GM20431 (cell line): ENCODE measurements at regions not wholly inside any gene's neighbourhood (a gene's known extent, or its start where the extent isn't known, plus 50 kb on each side); places are given as distances from the start of the nearest gene placed in this dataset.

Experiments used
- in situ Hi-C: fragments of 300-500 bp; cut with MseI, MboI; formaldehyde crosslinking; loops from one replicate; pipeline ENCODE4 v1.15.0; 2020; ENCODE audit warnings: low sequenced_read_pairs; ENCODE audit not compliant: unreplicated experiment

DNA sequence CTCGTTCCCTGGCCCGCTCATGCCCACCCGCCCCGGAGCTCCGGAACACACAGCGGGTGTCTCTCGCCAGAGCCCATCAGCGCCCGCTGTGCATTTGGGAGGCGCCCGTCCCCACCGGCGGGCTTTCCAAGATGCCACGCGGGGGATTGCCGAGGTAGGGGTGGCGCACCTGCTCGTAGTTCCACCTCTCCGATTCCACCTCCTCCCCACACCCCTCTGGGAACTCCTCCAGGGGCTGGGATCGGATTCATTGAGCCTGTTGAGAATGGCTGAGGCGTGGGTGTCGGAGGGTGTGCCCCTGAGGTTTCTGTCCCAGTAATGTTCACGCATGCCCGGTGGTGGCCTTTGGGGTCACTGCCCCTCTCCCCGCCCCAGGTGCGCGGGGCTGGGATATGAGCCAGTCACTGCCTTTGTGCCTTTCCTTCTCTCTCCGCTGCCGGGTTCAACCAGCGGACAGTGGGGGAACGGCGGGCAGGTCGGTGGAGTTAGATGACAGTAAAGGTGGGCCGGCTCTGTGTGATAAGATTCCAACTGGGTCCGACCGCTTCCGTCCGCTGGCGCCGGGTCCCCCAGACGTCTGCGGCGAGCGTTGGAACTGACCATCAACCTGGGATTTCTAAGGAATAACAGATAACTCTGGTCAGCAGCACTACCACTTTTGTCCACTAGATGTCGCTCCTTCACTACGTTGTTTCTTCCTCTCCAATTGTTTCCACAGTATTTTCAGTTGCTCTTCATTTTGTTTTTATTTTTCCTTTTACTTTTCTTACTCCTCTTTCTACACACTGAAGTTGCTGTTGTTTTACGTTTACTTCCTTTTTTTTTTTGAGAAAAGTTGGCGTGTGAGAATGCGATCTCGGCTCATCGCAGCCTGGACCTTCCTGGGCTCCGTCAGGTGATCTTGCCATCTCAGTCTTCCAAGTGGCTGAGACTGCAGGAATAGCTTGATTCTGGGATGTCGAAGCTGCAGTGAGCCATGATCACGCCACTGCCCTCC is 178.1 kb upstream of the ALG10B start:
- in situ Hi-C loops, result loop anchor here (10.0 kb wide), 1 partner anchor 176 kb away; the partner anchor contains the start of gene ALG10B

DNA sequence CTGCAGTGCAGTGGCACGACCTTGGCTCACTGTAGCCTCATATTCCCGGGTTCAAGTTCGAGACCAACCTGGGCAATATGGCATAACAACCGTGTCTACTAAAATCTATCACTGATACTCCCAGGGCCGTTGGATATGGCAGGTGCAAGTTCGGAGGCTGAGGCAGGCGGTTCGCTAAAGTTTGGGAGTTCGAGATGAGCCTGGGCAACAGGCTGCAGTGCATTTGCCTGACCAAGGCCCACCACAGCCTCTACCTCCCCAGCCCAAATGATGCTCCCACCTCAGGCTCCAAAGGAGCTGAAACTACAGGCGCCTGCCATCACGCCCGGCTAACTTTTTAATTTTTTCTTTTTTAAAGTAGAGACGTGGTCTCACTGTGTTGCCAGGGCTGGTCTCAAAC is 177.1 kb upstream of the ALG10B start:
- in situ Hi-C loops, result loop anchor here (10.0 kb wide), 1 partner anchor 175 kb away; the partner anchor contains the start of gene ALG10B

DNA sequence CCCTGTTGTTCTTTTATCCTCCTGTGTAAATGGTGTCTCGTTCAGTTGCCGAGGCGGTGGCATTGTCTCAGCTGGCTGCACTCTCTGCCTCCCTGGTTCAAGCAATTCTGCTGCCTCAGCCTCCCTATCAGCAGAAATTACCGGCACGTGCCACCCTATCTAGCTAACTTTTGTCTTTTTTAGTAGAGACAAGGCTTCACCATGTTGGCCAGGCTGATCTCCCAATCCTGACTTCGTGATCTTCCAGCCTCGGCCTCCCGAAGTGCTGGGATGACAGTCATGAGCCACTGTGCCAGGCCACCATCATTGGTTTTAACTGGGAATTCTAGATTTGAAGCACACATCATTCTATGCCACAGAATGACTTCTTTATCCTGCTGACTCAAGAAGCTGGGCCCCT is 175.3 kb upstream of the ALG10B start:
- in situ Hi-C loops, result no loop called here

- in situ Hi-C loops, result no loop called here
Measured at GRCh38 chr12:38141861-38142260, 174.7 kb upstream of the ALG10B start.

DNA sequence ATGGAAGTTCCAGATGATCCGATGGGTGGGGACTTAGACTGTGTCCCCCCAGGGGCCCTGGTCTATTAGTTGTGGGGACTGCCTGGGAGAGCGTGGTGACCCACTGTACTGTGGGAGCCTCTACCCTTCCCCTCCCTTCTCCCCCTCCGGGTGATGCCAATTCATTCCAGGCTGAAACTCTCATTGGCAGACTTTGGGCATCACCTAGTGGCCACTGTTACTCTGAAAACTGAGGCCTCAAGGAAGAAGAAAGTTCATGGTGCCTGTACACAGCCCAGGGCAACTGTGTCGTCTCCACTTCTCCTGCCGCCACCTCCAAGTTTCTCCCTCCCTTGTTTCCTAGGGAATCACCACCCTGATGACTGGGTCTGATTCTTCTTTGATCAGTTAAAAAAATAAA is 173.6 kb upstream of the ALG10B start:
- in situ Hi-C loops, result no loop called here

DNA sequence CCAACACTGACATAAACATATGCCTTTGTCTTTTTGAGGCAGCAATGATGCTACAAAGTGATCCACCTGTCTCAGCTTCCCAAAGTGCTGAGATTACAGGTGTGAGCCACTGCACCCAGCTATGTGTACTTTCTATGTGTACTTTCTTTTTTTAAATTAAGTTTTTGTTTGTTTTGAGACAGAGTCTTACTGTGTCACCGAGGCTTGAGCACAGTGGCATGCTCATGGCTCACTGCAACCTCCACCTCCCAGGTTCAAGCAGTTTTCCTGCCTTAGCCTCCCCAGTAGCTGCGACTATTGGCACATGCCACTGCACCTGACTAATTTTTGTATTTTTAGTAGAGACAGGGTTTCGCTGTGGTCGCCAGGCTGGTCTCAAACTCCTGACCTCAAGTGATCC is 172.5 kb upstream of the ALG10B start:
- in situ Hi-C loops, result no loop called here

DNA sequence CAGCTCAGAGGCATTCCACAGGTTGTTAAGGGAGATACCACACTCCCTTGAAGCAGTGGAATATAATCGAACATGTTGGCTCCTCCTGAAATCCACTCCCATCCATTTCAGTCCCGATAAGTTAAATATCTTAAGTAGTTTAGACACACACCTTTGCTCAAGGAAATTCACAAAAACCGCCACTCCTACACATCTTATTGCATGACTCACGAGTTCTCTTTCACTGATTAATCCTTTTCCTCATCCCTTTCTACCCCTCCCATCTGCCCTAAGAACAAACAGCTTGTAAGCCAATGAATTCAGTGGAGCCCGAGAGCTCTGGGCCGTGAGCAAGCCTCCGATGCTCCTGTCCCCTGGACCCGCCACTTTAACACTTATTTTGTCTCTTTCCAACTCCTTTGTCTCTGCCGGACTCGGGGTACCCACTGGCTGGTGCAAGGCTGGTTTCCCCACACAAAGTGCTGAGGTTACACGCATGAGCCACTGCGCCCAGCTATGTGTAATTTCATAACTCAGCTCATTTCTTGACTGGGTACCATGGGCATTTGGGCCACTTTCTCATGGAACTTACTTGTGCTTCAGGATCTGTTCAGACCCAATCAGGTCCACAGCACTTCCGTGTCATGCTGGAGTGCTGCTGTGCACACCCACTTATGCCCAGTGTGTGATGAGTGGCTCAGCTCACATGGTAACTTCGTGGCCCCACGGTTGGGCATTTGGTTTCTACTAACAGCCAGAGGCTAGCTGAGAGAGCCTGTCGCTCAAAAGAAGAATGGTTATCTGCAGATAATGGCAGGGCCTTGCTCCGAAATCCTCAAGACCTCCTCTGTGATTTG is 171.8 kb upstream of the ALG10B start:
- in situ Hi-C loops, result no loop called here

GRCh38 chr12:38149395-38150073 is 167.0 kb upstream of the ALG10B start:
- in situ Hi-C loops, result no loop called here

DNA sequence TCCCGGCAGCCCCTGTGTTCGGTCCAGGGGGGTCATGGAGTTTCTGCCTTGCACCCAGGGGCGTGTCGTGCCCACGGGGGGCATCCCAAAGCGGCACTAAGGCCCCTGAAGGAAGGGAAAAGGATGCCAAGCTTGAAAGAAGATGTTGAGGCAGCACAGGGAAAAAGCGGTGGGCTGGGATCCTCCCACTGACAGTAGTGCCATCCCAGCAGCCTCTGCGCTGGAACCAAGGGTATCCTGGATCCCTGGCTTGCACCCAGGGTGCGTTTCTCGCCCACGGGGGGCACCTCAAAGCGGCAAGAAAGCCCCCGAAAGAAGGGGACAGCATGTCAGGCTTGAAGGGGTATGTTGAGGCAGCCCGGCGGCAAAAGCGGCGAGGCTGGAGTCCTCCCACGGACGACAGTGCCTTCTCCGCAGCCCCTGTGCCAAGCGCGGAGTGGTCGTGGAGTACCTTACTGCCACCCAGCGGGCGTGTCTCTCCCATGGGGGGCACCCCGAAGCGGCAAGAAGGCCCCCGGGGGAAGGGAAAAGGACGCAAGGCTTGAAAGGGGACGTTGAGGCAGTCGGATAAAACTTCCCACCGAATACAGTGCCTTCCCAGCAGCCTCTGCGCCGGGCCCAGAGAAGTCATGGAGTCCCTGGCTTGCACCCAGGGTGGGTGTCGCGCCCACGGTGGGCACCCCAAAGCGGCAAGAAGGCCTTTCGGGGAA is 164.4 kb upstream of the ALG10B start:
- in situ Hi-C loops, result no loop called here

GRCh38 chr12:38152816-38153736 is 163.5 kb upstream of the ALG10B start:
- in situ Hi-C loops, result no loop called here

DNA sequence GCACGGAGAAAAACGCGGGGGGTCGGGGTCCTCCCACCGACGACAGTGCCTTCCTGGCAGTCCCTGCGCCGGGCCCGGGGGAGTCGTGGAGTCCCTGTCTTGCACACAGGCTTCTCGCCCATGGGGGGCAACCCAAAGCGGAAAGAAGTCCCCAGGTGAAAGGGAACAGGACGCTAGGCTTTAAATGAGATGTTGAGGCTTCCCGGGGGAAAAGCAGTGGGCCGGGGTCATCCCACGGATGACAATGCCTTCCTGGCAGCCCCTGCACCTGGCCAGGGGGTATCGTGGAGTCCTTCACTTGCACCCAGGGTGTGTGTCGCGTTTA is 162.9 kb upstream of the ALG10B start:
- in situ Hi-C loops, result no loop called here

GRCh38 chr12:38154096-38155019 is 162.2 kb upstream of the ALG10B start:
- in situ Hi-C loops, result no loop called here

- in situ Hi-C loops, result no loop called here
Measured at GRCh38 chr12:38155020-38155395, 161.6 kb upstream of the ALG10B start.

- in situ Hi-C loops, result no loop called here
Measured at GRCh38 chr12:38155526-38156496, 160.8 kb upstream of the ALG10B start.

GRCh38 chr12:38156497-38157245 is 159.9 kb upstream of the ALG10B start:
- in situ Hi-C loops, result no loop called here
